Renal pelvis (tissue), 1 donor: ENCODE measurements at regions not wholly inside any gene's neighbourhood (a gene's known extent, or its start where the extent isn't known, plus 50 kb on each side); places are given as distances from the start of the nearest gene placed in this dataset.
"Not testable (repeated sequence)": the region's sequence is repeated elsewhere in the genome, so short reads cannot be mapped to it uniquely, and the experiment has no call there.

Source experiments
- DNase-seq: peaks from one replicate; pipeline ENCODE4 v3.0.0-alpha.2; 2013

- no peak for DNase-seq
Observed at GRCh38 chr14:106585692-106586091, 1059.3 kb downstream of the TMEM121 start.

GRCh38 chr14:106586098-106586704, 1059.8 kb downstream of the TMEM121 start:
- no peak for DNase-seq

- DNase-seq: not testable (repeated sequence)
Observed at GRCh38 chr14:106591539-106591938, 1065.2 kb downstream of the TMEM121 start.

- DNase-seq: not testable (repeated sequence)
Observed at GRCh38 chr14:106592115-106592852, 1065.9 kb downstream of the TMEM121 start.

GRCh38 chr14:106599209-106599608, 1072.8 kb downstream of the TMEM121 start:
- DNase-seq: no peak

GRCh38 chr14:106605548-106606448, 1079.4 kb downstream of the TMEM121 start:
- DNase-seq: no peak

- no peak for DNase-seq
Observed at GRCh38 chr14:106606936-106607335, 1080.6 kb downstream of the TMEM121 start.

GRCh38 chr14:106610691-106611090, 1084.3 kb downstream of the TMEM121 start:
- no peak for DNase-seq

GRCh38 chr14:106613256-106613655, 1086.9 kb downstream of the TMEM121 start:
- no peak for DNase-seq

GRCh38 chr14:106618471-106618951, 1092.1 kb downstream of the TMEM121 start:
- not testable (repeated sequence) for DNase-seq

GRCh38 chr14:106619606-106620005, 1093.2 kb downstream of the TMEM121 start:
- no peak for DNase-seq

- no peak for DNase-seq
Observed at GRCh38 chr14:106620368-106620767, 1094.0 kb downstream of the TMEM121 start.

GRCh38 chr14:106622200-106622745, 1095.9 kb downstream of the TMEM121 start:
- DNase-seq: no peak

GRCh38 chr14:106625186-106625585, 1098.8 kb downstream of the TMEM121 start:
- no peak for DNase-seq

- DNase-seq: not testable (repeated sequence)
Observed at GRCh38 chr14:106626469-106626868, 1100.1 kb downstream of the TMEM121 start.

GRCh38 chr14:106626942-106627588, 1100.7 kb downstream of the TMEM121 start:
- DNase-seq: not testable (repeated sequence)

GRCh38 chr14:106631879-106632278, 1105.5 kb downstream of the TMEM121 start:
- no peak for DNase-seq

GRCh38 chr14:106633721-106634120, 1107.3 kb downstream of the TMEM121 start:
- no peak for DNase-seq

GRCh38 chr14:106635569-106635968, 1109.2 kb downstream of the TMEM121 start:
- no peak for DNase-seq

GRCh38 chr14:106638786-106639452, 1112.5 kb downstream of the TMEM121 start:
- DNase-seq: not testable (repeated sequence)

- DNase-seq: no peak
Observed at GRCh38 chr14:106642090-106642489, 1115.7 kb downstream of the TMEM121 start.
